Neural progenitor cell (in vitro differentiated cells): ENCODE measurements at regions not wholly inside any gene's neighbourhood (a gene's known extent, or its start where the extent isn't known, plus 50 kb on each side); places are given as distances from the start of the nearest gene placed in this dataset.

Experiments used
- DNase-seq: peaks from one replicate; pipeline ENCODE4 v3.0.0-alpha.2; 2016; ENCODE audit warnings: low spot score
- H2AFZ ChIP-seq: fragments of 200-600 bp; sonication (generic); replicated peaks from 2 replicates; pipeline ENCODE4 v1.6.1; 2016; ENCODE audit warnings: antibody characterized with exemption
- H3F3A ChIP-seq: fragments of 200-600 bp; sonication (generic); 2 replicates; pipeline ENCODE4 v1.6.1; 2016; ENCODE audit warnings: antibody characterized with exemption, low read depth
- H3K27ac ChIP-seq: fragments of 200-600 bp; sonication (generic); 2 replicates; pipeline ENCODE4 v1.5.1; 2016; ENCODE audit warnings: mild to moderate bottlenecking
- H3K27me3 ChIP-seq: fragments of 200-600 bp; sonication (generic); 2 replicates; pipeline ENCODE4 v1.6.1; 2016; ENCODE audit warnings: mild to moderate bottlenecking, moderate library complexity
- H3K36me3 ChIP-seq: fragments of 200-600 bp; sonication (generic); 2 replicates; pipeline ENCODE4 v1.5.1; 2016
- H3K4me1 ChIP-seq: fragments of 200-600 bp; sonication (generic); 2 replicates; pipeline ENCODE4 v1.6.1; 2016; ENCODE audit warnings: mixed run types
- H3K4me2 ChIP-seq: fragments of 200-600 bp; sonication (generic); 2 replicates; pipeline ENCODE4 v1.6.1; 2016
- H3K4me3 ChIP-seq: fragments of 200-600 bp; sonication (generic); 2 replicates; pipeline ENCODE4 v1.5.1; 2016
- H3K79me2 ChIP-seq: fragments of 200-600 bp; sonication (generic); 2 replicates; pipeline ENCODE4 v1.6.1; 2016; ENCODE audit warnings: low read depth
- H3K9ac ChIP-seq: fragments of 200-600 bp; sonication (generic); 2 replicates; pipeline ENCODE4 v1.6.1; 2016
- H3K9me3 ChIP-seq: fragments of 200-600 bp; sonication (generic); 2 replicates; pipeline ENCODE4 v1.5.1; 2016; ENCODE audit warnings: low read depth
- H4K20me1 ChIP-seq: fragments of 200-600 bp; sonication (generic); 2 replicates; pipeline ENCODE4 v1.6.1; 2016; ENCODE audit warnings: low read depth
- H3K27ac Mint-ChIP-seq: 3 replicates; pipeline ENCODE4 v1.8.0; 2021; ENCODE audit warnings: mixed read lengths
- H3K27me3 Mint-ChIP-seq: 2 replicates; pipeline ENCODE4 v1.8.0; 2022; ENCODE audit warnings: low read depth, mild to moderate bottlenecking, inconsistent platforms, moderate library complexity, mixed read lengths; ENCODE audit not compliant: insufficient read depth
- H3K36me3 Mint-ChIP-seq: 3 replicates; pipeline ENCODE4 v1.8.0; 2021; ENCODE audit warnings: mixed read lengths
- H3K4me1 Mint-ChIP-seq: 3 replicates; pipeline ENCODE4 v1.8.0; 2021; ENCODE audit warnings: mixed read lengths
- H3K4me3 Mint-ChIP-seq: 3 replicates; pipeline ENCODE4 v1.8.0; 2021; ENCODE audit warnings: mild to moderate bottlenecking, moderate library complexity, mixed read lengths
- H3K9me3 Mint-ChIP-seq: 3 replicates; pipeline ENCODE4 v1.8.0; 2020; ENCODE audit warnings: mixed read lengths
- EZH2 ChIP-seq: fragments of 200-600 bp; sonication (generic); IDR thresholded peaks from 2 replicates; pipeline ENCODE4 v1.6.1; 2017; ENCODE audit warnings: antibody characterized with exemption, mild to moderate bottlenecking, moderate library complexity
- EZH2phosphoT487 ChIP-seq: fragments of 200-600 bp; sonication (generic); IDR thresholded peaks from 2 replicates; pipeline ENCODE4 v1.6.1; 2017; ENCODE audit warnings: antibody characterized with exemption
- TF ChIP-seq, protein P1 (sequence below): fragments of 200-600 bp; sonication (generic); IDR thresholded peaks from 2 replicates; pipeline ENCODE4 v1.5.1; 2017; ENCODE audit warnings: antibody characterized with exemption, mild to moderate bottlenecking

DNA sequence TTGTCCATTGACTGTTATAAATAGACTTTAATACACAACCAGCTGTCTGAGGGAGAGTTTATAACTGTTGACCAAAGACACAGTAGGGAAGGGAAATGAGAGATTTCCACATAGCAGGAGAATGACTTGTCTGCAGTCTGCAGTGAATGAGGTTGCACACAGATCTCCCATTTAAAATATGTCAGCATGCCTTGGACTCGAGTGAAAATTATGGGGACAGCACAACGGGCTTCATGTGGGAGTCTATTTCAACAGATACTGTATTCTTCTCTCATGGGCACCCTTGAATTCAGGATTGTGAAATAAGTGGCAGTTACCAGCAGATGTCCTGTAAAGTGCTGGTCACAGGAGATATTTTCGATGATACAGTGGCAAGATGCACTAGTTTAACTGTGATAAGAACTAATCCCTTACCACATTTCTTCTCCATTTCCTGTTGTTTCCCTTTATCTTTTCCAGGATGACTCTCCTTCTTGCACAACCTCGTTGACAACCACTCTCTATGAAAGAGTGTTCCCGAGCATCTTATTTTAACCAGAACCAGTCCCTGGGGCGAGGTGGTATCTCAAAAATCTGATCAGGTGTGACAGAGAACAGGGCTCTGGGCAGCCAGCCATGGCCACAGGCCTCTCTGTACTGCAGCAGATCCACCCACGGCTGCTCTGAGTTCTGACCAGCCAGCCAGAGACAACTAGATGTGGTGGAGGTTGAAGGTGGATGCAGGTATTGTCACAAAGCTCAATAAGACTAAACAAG, 51.5 kb upstream of the MAP3K1 start:
- Histone ChIP-seq H3K9ac (no peak overlapping the region), H3K4me3 (no peak overlapping the region), H3K9me3 (no peaks in the 10 kb centered on the region), H3F3A (no peaks in the 10 kb centered on the region), H3K36me3 (no peaks in the 10 kb centered on the region), H4K20me1 (no peaks in the 10 kb centered on the region), H3K27ac (no peak overlapping the region), H3K27me3 (no peaks in the 10 kb centered on the region), H3K4me2 (no peak overlapping the region), H3K79me2 (no peaks in the 10 kb centered on the region), H3K4me1 (peaks cover 14% of the 10 kb centered on the region), H2AFZ (peak overlapping the region; percentile 22)
- H3K4me1 Mint-ChIP-seq: peaks cover 3% of the 10 kb centered on the region
- TF ChIP-seq, protein P1, sequence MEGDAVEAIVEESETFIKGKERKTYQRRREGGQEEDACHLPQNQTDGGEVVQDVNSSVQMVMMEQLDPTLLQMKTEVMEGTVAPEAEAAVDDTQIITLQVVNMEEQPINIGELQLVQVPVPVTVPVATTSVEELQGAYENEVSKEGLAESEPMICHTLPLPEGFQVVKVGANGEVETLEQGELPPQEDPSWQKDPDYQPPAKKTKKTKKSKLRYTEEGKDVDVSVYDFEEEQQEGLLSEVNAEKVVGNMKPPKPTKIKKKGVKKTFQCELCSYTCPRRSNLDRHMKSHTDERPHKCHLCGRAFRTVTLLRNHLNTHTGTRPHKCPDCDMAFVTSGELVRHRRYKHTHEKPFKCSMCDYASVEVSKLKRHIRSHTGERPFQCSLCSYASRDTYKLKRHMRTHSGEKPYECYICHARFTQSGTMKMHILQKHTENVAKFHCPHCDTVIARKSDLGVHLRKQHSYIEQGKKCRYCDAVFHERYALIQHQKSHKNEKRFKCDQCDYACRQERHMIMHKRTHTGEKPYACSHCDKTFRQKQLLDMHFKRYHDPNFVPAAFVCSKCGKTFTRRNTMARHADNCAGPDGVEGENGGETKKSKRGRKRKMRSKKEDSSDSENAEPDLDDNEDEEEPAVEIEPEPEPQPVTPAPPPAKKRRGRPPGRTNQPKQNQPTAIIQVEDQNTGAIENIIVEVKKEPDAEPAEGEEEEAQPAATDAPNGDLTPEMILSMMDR: no peak
- no peak for TF ChIP-seq EZH2
- TF ChIP-seq EZH2phosphoT487: no peak
- H3K36me3 Mint-ChIP-seq: no peaks in the 10 kb centered on the region
- H3K9me3 Mint-ChIP-seq: no peaks in the 10 kb centered on the region
- H3K4me3 Mint-ChIP-seq: no peak overlapping the region
- H3K27ac Mint-ChIP-seq: no peak overlapping the region
- no peak for DNase-seq
- H3K27me3 Mint-ChIP-seq: no peaks in the 10 kb centered on the region

DNA sequence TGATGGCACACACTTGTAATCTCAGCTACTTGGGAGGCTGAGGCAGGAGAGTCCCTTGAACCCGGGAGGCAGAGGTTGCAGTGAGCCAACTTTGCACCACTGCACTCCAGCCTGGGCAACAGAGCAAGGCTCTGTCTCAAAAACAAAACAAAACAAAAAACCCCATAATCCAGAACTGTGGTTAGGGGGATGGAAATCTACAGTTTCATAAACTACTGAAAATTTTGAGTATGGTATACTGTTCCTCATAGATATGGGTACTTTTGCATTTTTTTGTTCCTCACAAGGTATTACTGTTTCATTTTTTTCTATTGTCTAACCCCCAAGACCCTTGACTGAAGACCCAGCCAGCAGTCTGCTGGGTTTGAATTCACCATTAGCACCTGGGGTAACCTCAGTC, 52.2 kb upstream of the MAP3K1 start:
- Histone ChIP-seq H3K4me3 (no peak overlapping the region), H3K9ac (no peak overlapping the region), H3K4me1 (peaks cover 14% of the 10 kb centered on the region), H2AFZ (no peak overlapping the region), H3K9me3 (no peaks in the 10 kb centered on the region), H3K36me3 (no peaks in the 10 kb centered on the region), H3K27ac (no peak overlapping the region), H3K27me3 (no peaks in the 10 kb centered on the region), H3F3A (no peaks in the 10 kb centered on the region), H3K79me2 (no peaks in the 10 kb centered on the region), H4K20me1 (no peaks in the 10 kb centered on the region), H3K4me2 (no peak overlapping the region)
- no peak for DNase-seq
- peaks cover 3% of the 10 kb centered on the region for H3K4me1 Mint-ChIP-seq
- TF ChIP-seq EZH2phosphoT487: no peak
- TF ChIP-seq EZH2: no peak
- TF ChIP-seq, protein P1: no peak
- no peak overlapping the region for H3K27ac Mint-ChIP-seq
- no peaks in the 10 kb centered on the region for H3K36me3 Mint-ChIP-seq
- no peaks in the 10 kb centered on the region for H3K27me3 Mint-ChIP-seq
- H3K4me3 Mint-ChIP-seq: no peak overlapping the region
- no peaks in the 10 kb centered on the region for H3K9me3 Mint-ChIP-seq

DNA sequence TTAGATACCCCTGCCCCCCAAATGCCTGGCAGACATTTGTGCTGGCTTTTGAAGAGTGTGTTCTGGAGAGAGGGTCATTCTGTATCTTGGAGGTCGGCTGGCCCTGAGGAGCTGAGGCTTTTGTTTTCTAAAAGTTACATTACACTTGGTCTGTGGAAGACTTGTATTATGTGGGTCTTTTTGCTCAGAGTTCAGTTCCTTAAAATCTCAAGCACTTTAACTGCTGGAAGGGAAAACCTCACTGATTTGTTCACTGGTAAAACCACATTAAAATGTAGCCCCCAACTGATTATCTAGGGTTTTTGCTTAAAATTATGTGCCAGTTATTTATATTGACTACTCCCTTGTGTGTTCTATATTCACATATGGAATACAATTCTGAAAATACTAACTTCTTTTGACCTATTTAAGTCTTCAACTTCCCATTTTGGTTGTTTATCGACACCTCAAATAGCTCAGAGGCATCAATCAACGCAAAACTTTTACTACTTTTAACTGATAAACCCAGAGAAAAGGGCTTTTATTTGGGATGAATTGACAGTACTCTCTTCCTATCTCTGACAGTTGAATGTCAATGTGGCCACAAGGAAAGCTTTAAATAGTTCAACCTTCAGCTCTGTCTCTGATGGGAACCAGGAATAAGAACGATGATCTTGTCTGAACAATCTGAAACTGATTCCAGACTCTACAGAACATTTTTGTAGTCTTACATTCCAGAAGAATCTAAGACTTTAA, 54.0 kb upstream of the MAP3K1 start:
- Histone ChIP-seq H4K20me1 (no peaks in the 10 kb centered on the region), H3K4me3 (no peak overlapping the region), H3F3A (no peaks in the 10 kb centered on the region), H3K9ac (no peak overlapping the region), H3K9me3 (no peaks in the 10 kb centered on the region), H3K36me3 (no peaks in the 10 kb centered on the region), H3K27me3 (no peaks in the 10 kb centered on the region), H3K4me1 (peaks cover 14% of the 10 kb centered on the region), H3K4me2 (peak overlapping the region; percentile 32), H3K79me2 (no peaks in the 10 kb centered on the region), H3K27ac (no peak overlapping the region), H2AFZ (no peak overlapping the region)
- DNase-seq: peak; percentile 4
- no peak overlapping the region for H3K4me3 Mint-ChIP-seq
- H3K27me3 Mint-ChIP-seq: no peaks in the 10 kb centered on the region
- no peaks in the 10 kb centered on the region for H3K9me3 Mint-ChIP-seq
- H3K4me1 Mint-ChIP-seq: peaks cover 3% of the 10 kb centered on the region
- TF ChIP-seq, protein P1: no peak
- no peak for TF ChIP-seq EZH2
- TF ChIP-seq EZH2phosphoT487: no peak
- H3K36me3 Mint-ChIP-seq: no peaks in the 10 kb centered on the region
- H3K27ac Mint-ChIP-seq: no peak overlapping the region
